SK-N-SH (cell line): ENCODE measurements at regions not wholly inside any gene's neighbourhood (a gene's known extent, or its start where the extent isn't known, plus 50 kb on each side); places are given as distances from the start of the nearest gene placed in this dataset.
A peak's percentile ranks its signal among the peaks of the same experiment; 100 is the strongest.

Experiments used
- CTCF ChIP-seq: fragments of 200-600 bp; sonication (generic); IDR thresholded peaks from 2 replicates; pipeline ENCODE4 v1.6.1; 2017; ENCODE audit warnings: antibody characterized with exemption, mild to moderate bottlenecking, moderate library complexity
- EZH2phosphoT487 ChIP-seq: fragments of 200-600 bp; sonication (generic); IDR thresholded peaks from 2 replicates; pipeline ENCODE4 v1.6.1; 2017; ENCODE audit warnings: low read depth, mixed run types, mild to moderate bottlenecking, antibody characterized with exemption, moderate library complexity, borderline replicate concordance
- FOSL2 ChIP-seq: IDR thresholded peaks from 2 replicates; pipeline ENCODE4 v1.4.0; 2012; ENCODE audit warnings: low read depth, mild to moderate bottlenecking, moderate library complexity, borderline replicate concordance
- GATA2 ChIP-seq: sonication (generic); formaldehyde crosslinking; IDR thresholded peaks from 2 replicates; pipeline ENCODE4 v1.5.0; 2020; ENCODE audit warnings: mild to moderate bottlenecking, missing genetic modification reagents
- MXI1 ChIP-seq: IDR thresholded peaks from 2 replicates; pipeline ENCODE4 v1.6.1; 2012; ENCODE audit warnings: mild to moderate bottlenecking, low read depth, low read length, improper control_type of control experiment
- POLR2AphosphoS5 ChIP-seq: IDR thresholded peaks from 2 replicates; pipeline ENCODE4 v1.6.1; 2012; ENCODE audit warnings: low read depth, low read length
- RAD21 ChIP-seq: IDR thresholded peaks from 2 replicates; pipeline ENCODE4 v1.6.1; 2012; ENCODE audit warnings: mild to moderate bottlenecking, low read length
- RCOR1 ChIP-seq: fragments of 150-350 bp; IDR thresholded peaks from 2 replicates; pipeline ENCODE4 v1.6.1; 2017; ENCODE audit warnings: antibody characterized with exemption, low read length
- SIN3A ChIP-seq: IDR thresholded peaks from 2 replicates; pipeline ENCODE4 v1.6.1; 2012; ENCODE audit warnings: low read depth, mild to moderate bottlenecking, low read length, moderate library complexity, borderline replicate concordance
- SMC3 ChIP-seq: IDR thresholded peaks from 2 replicates; pipeline ENCODE4 v1.6.1; 2012; ENCODE audit warnings: low read depth, low read length, improper control_type of control experiment
- TCF12 ChIP-seq: IDR thresholded peaks from 2 replicates; pipeline ENCODE4 v1.4.0; 2012
- USF2 ChIP-seq: fragments of 150-350 bp; IDR thresholded peaks from 2 replicates; pipeline ENCODE4 v1.6.1; 2017; ENCODE audit warnings: antibody characterized with exemption, low read length, low read depth, borderline replicate concordance
- ZBTB33 ChIP-seq: IDR thresholded peaks from 2 replicates; pipeline ENCODE4 v1.4.0; 2012; ENCODE audit warnings: low read depth, borderline replicate concordance

GRCh38 chr1:111565079-111565478, 54.5 kb upstream of the RAP1A start:
- no peak for TF ChIP-seq USF2
- TF ChIP-seq CTCF, result no peak
- no peak for TF ChIP-seq SMC3
- TF ChIP-seq MXI1, result no peak
- TF ChIP-seq FOSL2, result peak; percentile 62; the same call in 1 of the 2 replicates
- no peak for TF ChIP-seq RAD21
- 0 out of 2 replicates have a peak, but pooled peaks have one; percentile 52 for TF ChIP-seq SIN3A
- no peak for TF ChIP-seq GATA2
- no peak for TF ChIP-seq RCOR1
- peak; percentile 99 for TF ChIP-seq TCF12
- TF ChIP-seq ZBTB33, result 0 out of 2 replicates have a peak, but pooled peaks have one; percentile 5
- TF ChIP-seq EZH2phosphoT487, result no peak
- peak; percentile 64; the same call in 1 of the 2 replicates for TF ChIP-seq POLR2AphosphoS5
